ENCODE measurements at regions not wholly inside any gene's neighbourhood (a gene's known extent, or its start where the extent isn't known, plus 50 kb on each side); places are given as distances from the start of the nearest gene placed in this dataset.

DNA sequence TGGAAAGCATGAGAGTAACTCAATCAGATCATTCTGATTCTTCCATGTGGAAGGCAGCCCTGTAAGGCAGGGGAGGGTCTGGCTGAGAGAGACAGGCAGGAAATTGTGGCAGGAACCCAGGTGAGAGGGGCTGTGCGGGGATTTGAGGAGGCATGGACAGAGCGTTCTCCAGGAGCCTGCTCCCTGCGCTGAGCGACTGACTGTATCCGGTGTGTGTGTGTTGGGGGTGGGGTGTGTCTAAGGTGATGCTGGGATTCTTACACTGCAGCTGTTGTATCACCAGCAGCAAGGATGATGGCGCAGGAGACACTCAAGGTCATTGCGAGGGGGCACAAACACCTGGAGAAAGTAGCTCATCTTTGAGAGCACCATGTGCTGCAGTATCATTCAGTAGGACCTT lies 128.5 kb downstream of the RHOU start:
- Histone ChIP-seq H3K9ac (ENCODE audit: low read depth in 1 of 2, low read length in 2 of 2) (no peak overlapping the region), H3K9me3 (ENCODE audit: control insufficient read depth in 4 of 4, low read length in 3 of 4) (no peaks in the 10 kb centered on the region), H3K27me3 (ENCODE audit: control insufficient read depth in 4 of 4, insufficient read depth in 4 of 4, low read length in 3 of 4) (no peaks in the 10 kb centered on the region), H3K27ac (ENCODE audit: low read depth in 1 of 2, low read length in 2 of 2) (peak overlapping the region in 1 of 2 donors; percentile 37), H3K4me1 (ENCODE audit: control insufficient read depth in 4 of 4, insufficient read depth in 4 of 4, low read length in 3 of 4) (peaks cover 6 to 43% (median 35%) of the 10 kb centered on the region in 4 donors), H3K36me3 (ENCODE audit: control insufficient read depth in 4 of 4, insufficient read depth in 3 of 4, low read depth in 1 of 4, low read length in 3 of 4) (no peaks in the 10 kb centered on the region), H3K4me3 (ENCODE audit: low read depth in 1 of 3, low read length in 3 of 3) (no peak overlapping the region)
- DNase-seq (ENCODE audit: low spot score): no peak
- WGBS: 95% methylated on average over 7 of the region's 7 CpGs
- no peak for TF ChIP-seq FOXA1 (IDR thresholded peaks at IDR 0.05)
- no peak for TF ChIP-seq GABPA (IDR thresholded peaks at IDR 0.05 in 1 of 2, conservative IDR thresholded peaks at IDR 0.05 in 1 of 2)
- no peak for TF ChIP-seq HNF4G (IDR thresholded peaks at IDR 0.05)
- TF ChIP-seq JUND (IDR thresholded peaks at IDR 0.05): no peak
- TF ChIP-seq, protein P1, sequence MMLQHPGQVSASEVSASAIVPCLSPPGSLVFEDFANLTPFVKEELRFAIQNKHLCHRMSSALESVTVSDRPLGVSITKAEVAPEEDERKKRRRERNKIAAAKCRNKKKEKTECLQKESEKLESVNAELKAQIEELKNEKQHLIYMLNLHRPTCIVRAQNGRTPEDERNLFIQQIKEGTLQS (IDR thresholded peaks at IDR 0.05): no peak
- TF ChIP-seq TAF1 (conservative IDR thresholded peaks at IDR 0.05): no peak
- no peak for TF ChIP-seq RXRA (IDR thresholded peaks at IDR 0.05)
- TF ChIP-seq, protein P2, sequence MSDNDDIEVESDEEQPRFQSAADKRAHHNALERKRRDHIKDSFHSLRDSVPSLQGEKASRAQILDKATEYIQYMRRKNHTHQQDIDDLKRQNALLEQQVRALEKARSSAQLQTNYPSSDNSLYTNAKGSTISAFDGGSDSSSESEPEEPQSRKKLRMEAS (IDR thresholded peaks at IDR 0.05): no peak
- TF ChIP-seq EGR1 (IDR thresholded peaks at IDR 0.05; ENCODE audit: low read depth in 2 of 2): no peak
- no peak for TF ChIP-seq RAD21 (IDR thresholded peaks at IDR 0.05)
- no peak for TF ChIP-seq YY1 (IDR thresholded peaks at IDR 0.05)
- no peak for TF ChIP-seq NR2F2 (IDR thresholded peaks at IDR 0.05)
- TF ChIP-seq, protein P3, sequence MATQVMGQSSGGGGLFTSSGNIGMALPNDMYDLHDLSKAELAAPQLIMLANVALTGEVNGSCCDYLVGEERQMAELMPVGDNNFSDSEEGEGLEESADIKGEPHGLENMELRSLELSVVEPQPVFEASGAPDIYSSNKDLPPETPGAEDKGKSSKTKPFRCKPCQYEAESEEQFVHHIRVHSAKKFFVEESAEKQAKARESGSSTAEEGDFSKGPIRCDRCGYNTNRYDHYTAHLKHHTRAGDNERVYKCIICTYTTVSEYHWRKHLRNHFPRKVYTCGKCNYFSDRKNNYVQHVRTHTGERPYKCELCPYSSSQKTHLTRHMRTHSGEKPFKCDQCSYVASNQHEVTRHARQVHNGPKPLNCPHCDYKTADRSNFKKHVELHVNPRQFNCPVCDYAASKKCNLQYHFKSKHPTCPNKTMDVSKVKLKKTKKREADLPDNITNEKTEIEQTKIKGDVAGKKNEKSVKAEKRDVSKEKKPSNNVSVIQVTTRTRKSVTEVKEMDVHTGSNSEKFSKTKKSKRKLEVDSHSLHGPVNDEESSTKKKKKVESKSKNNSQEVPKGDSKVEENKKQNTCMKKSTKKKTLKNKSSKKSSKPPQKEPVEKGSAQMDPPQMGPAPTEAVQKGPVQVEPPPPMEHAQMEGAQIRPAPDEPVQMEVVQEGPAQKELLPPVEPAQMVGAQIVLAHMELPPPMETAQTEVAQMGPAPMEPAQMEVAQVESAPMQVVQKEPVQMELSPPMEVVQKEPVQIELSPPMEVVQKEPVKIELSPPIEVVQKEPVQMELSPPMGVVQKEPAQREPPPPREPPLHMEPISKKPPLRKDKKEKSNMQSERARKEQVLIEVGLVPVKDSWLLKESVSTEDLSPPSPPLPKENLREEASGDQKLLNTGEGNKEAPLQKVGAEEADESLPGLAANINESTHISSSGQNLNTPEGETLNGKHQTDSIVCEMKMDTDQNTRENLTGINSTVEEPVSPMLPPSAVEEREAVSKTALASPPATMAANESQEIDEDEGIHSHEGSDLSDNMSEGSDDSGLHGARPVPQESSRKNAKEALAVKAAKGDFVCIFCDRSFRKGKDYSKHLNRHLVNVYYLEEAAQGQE (IDR thresholded peaks at IDR 0.05): no peak
- TF ChIP-seq, protein P4, sequence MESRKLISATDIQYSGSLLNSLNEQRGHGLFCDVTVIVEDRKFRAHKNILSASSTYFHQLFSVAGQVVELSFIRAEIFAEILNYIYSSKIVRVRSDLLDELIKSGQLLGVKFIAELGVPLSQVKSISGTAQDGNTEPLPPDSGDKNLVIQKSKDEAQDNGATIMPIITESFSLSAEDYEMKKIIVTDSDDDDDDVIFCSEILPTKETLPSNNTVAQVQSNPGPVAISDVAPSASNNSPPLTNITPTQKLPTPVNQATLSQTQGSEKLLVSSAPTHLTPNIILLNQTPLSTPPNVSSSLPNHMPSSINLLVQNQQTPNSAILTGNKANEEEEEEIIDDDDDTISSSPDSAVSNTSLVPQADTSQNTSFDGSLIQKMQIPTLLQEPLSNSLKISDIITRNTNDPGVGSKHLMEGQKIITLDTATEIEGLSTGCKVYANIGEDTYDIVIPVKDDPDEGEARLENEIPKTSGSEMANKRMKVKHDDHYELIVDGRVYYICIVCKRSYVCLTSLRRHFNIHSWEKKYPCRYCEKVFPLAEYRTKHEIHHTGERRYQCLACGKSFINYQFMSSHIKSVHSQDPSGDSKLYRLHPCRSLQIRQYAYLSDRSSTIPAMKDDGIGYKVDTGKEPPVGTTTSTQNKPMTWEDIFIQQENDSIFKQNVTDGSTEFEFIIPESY (IDR thresholded peaks at IDR 0.05): no peak
- TF ChIP-seq SP1 (IDR thresholded peaks at IDR 0.05): no peak
- TF ChIP-seq, protein P5, sequence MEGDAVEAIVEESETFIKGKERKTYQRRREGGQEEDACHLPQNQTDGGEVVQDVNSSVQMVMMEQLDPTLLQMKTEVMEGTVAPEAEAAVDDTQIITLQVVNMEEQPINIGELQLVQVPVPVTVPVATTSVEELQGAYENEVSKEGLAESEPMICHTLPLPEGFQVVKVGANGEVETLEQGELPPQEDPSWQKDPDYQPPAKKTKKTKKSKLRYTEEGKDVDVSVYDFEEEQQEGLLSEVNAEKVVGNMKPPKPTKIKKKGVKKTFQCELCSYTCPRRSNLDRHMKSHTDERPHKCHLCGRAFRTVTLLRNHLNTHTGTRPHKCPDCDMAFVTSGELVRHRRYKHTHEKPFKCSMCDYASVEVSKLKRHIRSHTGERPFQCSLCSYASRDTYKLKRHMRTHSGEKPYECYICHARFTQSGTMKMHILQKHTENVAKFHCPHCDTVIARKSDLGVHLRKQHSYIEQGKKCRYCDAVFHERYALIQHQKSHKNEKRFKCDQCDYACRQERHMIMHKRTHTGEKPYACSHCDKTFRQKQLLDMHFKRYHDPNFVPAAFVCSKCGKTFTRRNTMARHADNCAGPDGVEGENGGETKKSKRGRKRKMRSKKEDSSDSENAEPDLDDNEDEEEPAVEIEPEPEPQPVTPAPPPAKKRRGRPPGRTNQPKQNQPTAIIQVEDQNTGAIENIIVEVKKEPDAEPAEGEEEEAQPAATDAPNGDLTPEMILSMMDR (IDR thresholded peaks at IDR 0.05; ENCODE audit: low read depth, low read length, missing input control): no peak
- no peak for TF ChIP-seq HNF4A (conservative IDR thresholded peaks at IDR 0.05)
- TF ChIP-seq FOXA2 (IDR thresholded peaks at IDR 0.05): no peak

All from liver (tissue), 8 donors.